RWPE1 (cell line): ENCODE measurements at regions not wholly inside any gene's neighbourhood (a gene's known extent, or its start where the extent isn't known, plus 50 kb on each side); places are given as distances from the start of the nearest gene placed in this dataset.

Experiments used
- CTCF ChIA-PET: fragments of 350-600 bp; sonication (Branson Sonifier 250); formaldehyde crosslinking; extraction: SDS; loops from one replicate; lab custom pipeline; 2021; lab: Yijun Ruan, JAX
- POLR2A ChIA-PET: fragments of 400-600 bp; formaldehyde crosslinking; extraction: SDS; loops from one replicate; lab custom pipeline; 2020; ENCODE audit warnings: antibody characterized with exemption; ENCODE audit not compliant: low non-redundant PET; lab: Yijun Ruan, JAX
- DNase-seq: peaks from one replicate; pipeline ENCODE4 v3.0.0; 2012; ENCODE audit warnings: low spot score
- H3K27ac ChIP-seq: fragments of 450-650 bp; 2 replicates; pipeline ENCODE4 v1.5.1; 2017
- CTCF ChIP-seq: fragments of 450-650 bp; conservative IDR thresholded peaks from 2 replicates; pipeline ENCODE4 v1.5.1; 2017; ENCODE audit warnings: low read depth, mild to moderate bottlenecking

DNA sequence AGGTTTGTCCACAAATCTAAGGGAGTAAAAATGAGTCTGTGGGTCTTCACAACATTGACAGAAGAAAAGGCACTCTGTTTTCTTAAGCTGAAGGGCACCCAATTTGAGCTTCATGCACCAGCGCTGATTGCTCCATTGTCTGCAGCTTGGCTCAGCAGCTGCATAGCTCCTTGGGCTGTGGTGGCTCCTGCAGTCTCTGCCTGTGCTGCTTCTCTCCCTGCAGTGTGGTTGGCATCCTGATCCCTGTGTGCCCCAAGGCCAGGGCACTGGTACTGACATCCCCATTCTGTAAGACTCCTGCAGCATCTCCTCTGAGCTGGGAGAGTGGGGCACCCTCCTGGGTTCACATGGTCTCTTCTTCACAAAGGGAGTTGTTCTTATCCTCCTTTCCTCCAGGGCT is 83.2 kb upstream of the B3GAT2 start:
- no peak overlapping the region for H3K27ac ChIP-seq
- no peak for DNase-seq
- ChIA-PET CTCF (interaction anchor here (0.6 kb wide), 1 partner anchor 1465 kb away, joined by 3 read pairs; no protein-coding TSS in a partner anchor), POLR2A (no interaction called here)
- TF ChIP-seq CTCF = no peak

- no peak overlapping the region for H3K27ac ChIP-seq
- DNase-seq = no peak
- CTCF ChIA-PET = no interaction called here
- POLR2A ChIA-PET = no interaction called here
- no peak for TF ChIP-seq CTCF
Measured at GRCh38 chr6:71040841-71041240, 84.0 kb upstream of the B3GAT2 start.

- ChIA-PET CTCF (interaction anchor here (0.6 kb wide), 1 partner anchor 222 kb away, joined by 5 read pairs; no protein-coding TSS in a partner anchor), POLR2A (no interaction called here)
- TF ChIP-seq CTCF = no peak
- H3K27ac ChIP-seq = no peak overlapping the region
- DNase-seq = no peak
Measured at GRCh38 chr6:71043902-71044301, 87.0 kb upstream of the B3GAT2 start.

DNA sequence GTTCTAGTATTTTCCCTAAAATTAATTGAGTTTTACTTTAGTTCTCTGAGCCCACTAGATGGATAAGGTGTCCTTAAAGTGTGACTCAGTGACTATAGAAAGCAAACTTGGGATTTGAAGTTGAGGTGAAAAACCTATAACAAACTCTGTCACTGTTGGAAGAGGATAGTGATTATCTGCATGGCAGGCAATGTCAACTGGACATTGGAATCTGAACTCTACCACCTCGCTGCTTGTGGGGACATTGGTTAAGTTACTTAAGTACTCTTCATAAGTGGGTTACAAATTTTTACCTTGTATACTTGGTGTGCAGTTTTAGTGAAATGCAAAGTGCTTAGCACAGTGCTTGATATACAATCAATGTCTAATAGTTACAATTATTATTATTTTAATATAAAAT is 87.9 kb upstream of the B3GAT2 start:
- ChIA-PET CTCF (no interaction called here), POLR2A (no interaction called here)
- no peak for TF ChIP-seq CTCF
- H3K27ac ChIP-seq = no peak overlapping the region
- no peak for DNase-seq

DNA sequence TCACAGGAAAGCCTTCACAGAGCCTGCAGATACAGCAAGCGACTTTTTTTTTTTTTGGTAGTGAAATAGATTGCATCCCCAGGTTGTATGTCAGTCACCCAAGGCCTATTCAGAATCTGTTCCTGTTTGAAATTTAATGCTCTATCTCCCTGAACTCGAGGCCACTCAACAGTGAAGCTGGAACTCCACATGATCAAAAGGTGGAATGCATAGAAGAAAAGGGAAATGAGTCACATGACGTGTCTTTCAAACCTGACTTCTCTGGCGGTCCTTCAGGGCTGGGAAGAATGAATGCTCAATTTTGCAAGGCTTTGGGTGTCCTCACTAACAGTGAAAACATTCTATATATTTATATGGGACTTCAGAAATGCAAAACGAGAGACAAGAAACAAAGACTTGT is 88.4 kb upstream of the B3GAT2 start:
- no peak for DNase-seq
- no peak for TF ChIP-seq CTCF
- ChIA-PET CTCF (no interaction called here), POLR2A (no interaction called here)
- H3K27ac ChIP-seq = no peak overlapping the region

DNA sequence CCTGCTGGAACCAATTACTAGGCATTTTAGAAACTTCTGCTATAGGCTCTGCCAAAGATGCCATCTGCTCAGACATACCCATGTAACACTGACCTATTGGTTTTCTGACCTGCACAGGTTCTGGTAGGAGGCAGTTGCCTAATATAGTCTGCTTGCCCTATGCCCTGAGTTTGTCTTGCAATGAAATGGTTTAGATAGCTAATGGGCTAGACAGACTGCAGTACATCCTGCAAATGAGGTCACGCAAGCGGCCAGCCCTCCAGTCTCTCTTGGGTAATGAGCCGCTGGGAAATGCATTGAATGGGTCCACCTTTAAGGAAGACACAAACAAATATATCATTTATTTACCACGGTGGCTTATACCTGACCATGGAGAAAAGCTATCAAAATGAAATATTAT is 90.6 kb upstream of the B3GAT2 start:
- ChIA-PET POLR2A (no interaction called here), CTCF (no interaction called here)
- DNase-seq = no peak
- no peak for TF ChIP-seq CTCF
- no peak overlapping the region for H3K27ac ChIP-seq
